NCI-H2171 (cell line): ENCODE measurements at regions not wholly inside any gene's neighbourhood (a gene's known extent, or its start where the extent isn't known, plus 50 kb on each side); places are given as distances from the start of the nearest gene placed in this dataset.
"Not testable (repeated sequence)": the region's sequence is repeated elsewhere in the genome, so short reads cannot be mapped to it uniquely, and the experiment has no call there.

ENCODE experiments used
- DNase-seq: peaks from one replicate; lab custom pipeline; 2025; lab: John Stamatoyannopoulos, UW

DNA sequence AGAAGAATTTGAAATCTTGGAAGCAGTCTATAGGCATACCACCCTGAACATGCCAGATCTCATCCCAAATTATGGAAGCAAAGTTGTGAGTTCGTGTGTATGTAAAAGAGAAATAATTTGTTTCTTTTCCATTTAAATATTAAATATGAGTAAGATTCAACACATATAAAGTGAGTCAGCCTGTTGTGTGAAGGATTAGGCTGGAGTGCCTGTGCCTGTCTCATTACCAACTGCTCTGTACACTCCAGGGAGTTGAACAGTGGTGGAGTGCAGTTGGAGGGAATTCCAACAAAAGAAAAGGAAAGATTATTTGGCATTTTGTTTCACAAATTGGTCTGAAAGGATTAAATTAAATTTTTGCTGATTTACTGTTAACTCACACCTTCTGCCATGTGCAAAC, 435.6 kb downstream of the FAT4 start:
- no peak for DNase-seq

- DNase-seq = no peak
Measured at GRCh38 chr4:125750828-125751466, 436.2 kb downstream of the FAT4 start.

DNA sequence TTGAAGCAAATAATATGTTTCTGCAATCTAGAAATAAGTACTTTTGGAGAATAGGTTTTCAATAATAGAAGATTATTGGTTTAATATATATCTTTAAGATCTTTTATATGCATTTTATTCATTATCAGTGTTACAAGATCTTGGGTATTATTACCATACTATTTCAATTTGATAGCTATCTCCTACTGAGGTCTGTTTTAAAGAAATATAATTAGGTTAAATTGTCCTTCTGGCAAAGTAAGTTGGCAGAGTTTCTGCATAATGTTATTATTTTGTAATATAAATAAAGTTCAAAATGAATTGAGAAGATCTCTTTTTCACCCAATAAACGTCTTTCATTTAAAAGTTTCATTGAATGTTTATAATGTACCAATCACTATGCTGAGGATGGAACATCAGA, 443.7 kb downstream of the FAT4 start:
- DNase-seq = no peak

GRCh38 chr4:125760201-125760819, 445.6 kb downstream of the FAT4 start:
- no peak for DNase-seq

DNA sequence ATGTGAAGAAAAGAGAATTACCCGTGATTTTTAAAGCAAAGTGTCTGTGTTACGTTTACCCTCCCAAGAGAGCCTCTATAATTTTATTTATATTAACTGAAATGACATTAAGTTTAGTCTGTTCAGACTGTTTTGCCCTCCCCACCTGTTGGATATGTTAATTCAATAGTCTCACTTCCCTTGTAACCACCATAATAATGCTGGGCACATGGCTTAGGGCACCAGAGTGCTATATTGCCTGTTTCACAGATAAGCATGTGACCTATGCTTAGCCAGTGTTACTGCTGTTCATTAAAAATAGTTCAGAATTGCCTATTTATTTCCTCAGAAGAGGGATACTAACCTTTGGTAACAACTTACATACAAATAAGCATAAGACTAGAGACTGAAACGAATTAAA, 446.2 kb downstream of the FAT4 start:
- DNase-seq = no peak

DNA sequence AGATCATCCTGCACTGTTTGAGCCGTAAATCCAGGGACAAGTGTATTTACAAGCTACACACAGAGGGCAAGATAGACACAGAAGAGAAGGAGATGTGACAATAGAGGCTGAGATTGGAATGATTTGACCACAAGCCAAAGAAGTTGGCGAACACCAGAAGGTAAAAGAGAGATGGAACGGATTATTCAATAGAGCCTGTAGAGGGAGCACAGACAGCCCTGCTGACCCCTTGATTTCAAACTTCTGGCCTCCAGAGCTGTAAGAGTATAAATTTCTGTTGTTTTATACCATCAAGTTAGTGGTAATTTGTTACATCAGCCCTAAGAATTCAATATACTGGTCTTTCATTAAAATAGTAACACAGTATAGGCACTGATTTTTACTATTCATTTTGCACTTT, 447.8 kb downstream of the FAT4 start:
- DNase-seq = no peak

GRCh38 chr4:125765941-125766340, 451.2 kb downstream of the FAT4 start:
- DNase-seq = no peak

DNA sequence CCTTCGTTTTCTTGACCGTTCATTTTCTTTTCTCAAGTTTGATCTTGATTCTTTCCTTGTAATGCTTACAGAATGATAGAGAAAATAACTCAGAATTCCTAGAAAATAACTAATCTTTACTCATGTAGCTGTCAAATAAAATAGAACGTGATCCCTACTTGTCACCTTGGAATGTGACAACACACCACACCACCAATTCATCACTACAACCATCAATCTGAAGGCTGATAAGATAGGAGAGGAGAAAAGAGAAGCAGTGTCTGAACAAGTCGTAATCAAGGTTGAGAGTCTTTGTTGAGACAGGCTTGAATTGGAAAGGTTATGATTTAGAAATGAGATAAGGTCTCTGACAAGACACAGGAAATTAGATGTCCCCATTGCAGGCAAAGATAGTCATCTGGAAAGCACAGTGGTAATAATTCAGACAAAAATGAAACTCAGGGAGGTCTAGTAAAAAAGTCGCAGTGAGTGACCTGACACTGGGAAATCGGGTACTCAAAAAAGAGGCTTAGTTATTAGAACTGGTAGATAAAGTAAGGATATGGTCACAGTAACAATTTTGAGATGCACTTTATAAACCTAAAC, 456.2 kb downstream of the FAT4 start:
- no peak for DNase-seq

GRCh38 chr4:125772680-125773079, 457.9 kb downstream of the FAT4 start:
- DNase-seq = no peak

DNA sequence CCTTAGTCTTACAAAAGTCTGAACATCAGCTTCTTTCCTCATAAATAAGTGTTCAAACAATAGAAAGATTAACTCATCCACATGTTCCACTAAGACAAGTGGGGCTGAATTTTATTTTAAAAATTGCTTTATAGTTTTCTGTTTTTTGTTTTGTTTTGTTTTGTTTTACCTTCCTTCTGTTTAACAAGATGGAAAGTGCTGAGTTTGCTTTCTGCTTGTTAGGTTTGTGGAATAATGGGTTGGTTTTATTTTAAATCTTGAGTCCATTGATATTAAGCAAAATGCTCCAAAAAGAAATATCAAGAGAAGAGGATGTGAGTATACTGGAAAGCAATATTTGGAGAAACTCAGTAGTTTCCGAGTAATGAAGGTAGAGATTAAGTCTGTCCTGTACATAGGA, 458.7 kb downstream of the FAT4 start:
- no peak for DNase-seq

GRCh38 chr4:125773931-125774330, 459.2 kb downstream of the FAT4 start:
- DNase-seq = no peak

DNA sequence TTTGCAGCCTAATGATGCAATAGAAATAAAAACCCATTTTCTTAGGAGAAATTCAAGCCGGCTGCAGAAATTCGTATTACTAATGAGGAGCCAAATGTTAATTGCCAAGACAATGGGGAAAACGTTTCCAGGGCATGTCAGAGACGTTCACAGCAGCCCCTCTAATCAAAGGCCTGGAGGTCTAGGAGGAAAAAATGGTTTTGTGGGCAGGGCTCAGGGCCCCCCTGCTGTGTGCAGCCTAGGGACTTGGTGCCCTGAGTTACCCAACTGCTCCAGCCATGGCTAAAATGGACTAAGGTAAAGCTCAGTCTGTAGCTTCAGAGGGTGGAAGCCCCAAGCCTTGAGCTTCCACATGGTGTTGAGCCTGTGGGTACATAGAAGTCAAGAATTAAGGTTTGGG, 461.4 kb downstream of the FAT4 start:
- no peak for DNase-seq

GRCh38 chr4:125780164-125780563, 465.4 kb downstream of the FAT4 start:
- DNase-seq = no peak

DNA sequence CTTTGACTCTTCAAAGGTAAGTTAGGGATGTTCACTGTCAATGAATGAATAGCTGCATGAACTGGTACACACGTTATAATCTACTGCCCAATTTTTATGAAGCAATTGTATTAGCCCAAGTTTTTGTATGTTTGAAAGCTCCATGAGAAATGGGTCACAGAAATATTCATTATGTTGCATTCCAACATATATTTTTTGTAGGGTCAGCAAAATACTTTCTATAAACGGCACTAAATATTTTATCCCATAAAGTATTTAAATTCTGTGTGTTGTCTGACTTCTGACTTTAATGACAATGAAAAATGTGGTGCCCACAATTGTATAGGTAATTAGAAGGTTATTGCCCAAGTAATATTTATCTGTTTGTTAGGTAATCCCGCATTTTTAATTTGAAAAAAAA, 466.0 kb downstream of the FAT4 start:
- no peak for DNase-seq

GRCh38 chr4:125781651-125782050, 466.9 kb downstream of the FAT4 start:
- DNase-seq = no peak

- no peak for DNase-seq
Measured at GRCh38 chr4:125784741-125785140, 470.0 kb downstream of the FAT4 start.

- no peak for DNase-seq
Measured at GRCh38 chr4:125787707-125788106, 473.0 kb downstream of the FAT4 start.

DNA sequence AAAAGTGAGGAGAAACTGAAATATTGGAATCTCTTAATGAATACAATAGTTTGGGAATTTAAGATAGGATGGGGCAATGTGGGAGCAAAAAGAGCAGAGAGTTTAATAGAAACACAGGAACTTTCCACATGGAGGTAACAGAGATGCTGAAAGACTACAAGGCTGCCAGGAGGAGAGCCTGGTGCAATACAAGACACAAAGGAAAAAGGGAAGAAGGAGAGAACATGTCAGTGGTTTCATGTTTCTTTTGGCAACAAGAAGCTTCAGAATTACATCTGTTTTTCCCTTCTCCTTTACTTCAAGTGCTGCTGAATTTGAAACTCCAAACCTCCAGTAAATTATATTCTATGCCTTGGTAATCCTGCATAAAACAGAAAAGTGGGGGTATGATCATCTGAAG, 474.3 kb downstream of the FAT4 start:
- DNase-seq = no peak

DNA sequence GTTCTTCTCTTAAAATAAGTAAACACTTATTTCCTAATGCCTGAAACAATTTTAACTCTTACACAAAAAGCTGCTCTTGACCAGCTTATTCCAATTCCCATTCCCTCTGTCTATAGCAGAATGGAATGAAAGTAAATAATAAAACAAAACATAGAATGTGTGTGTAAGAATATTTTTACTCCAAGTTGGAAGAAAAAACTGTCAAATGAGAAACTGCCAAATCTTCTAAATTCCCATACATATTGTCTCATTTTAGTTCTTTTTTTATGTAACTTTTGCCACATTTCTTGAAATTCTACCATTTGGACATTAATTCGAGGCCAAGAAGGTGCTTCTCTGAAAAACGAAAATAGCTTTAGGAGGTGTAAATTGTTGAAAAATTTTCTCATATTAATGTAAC, 477.1 kb downstream of the FAT4 start:
- no peak for DNase-seq

DNA sequence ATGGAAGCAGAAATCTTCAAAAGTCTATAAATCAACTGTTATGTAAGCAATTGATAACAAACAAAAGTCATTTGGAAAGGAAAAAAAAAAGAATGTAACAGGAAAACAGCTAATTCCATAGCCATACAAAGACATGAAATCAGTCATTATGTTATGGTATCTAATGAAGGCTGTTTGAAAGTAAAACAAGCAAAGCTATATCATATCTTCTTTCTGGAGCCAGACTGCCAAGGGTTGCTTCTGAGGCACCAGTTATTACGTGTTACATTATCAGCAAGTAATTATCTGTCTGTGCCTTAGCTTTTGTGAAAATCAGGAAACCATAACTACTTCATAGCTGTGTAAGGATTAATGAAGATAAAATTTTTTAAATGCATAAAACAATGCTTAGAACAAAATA, 480.2 kb downstream of the FAT4 start:
- DNase-seq = no peak

DNA sequence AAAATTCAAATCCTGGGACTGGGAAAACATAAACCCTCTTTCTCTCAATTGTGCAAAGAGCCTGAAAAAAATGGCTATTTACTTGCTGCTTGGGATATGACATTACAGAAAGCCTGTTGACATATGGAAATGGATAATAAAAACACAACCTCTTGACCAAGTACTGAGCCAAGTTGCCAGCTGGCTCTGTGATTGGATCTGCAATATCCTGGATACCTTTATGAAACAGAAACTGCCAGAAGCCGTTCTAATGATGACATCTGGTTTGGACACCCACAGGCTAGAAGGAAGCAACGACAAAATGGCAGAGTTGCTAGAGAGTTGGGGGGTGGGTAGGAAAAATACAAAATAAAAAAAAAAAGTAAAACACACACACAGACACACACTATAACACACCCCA, 481.4 kb downstream of the FAT4 start:
- DNase-seq = peak; percentile 48

DNA sequence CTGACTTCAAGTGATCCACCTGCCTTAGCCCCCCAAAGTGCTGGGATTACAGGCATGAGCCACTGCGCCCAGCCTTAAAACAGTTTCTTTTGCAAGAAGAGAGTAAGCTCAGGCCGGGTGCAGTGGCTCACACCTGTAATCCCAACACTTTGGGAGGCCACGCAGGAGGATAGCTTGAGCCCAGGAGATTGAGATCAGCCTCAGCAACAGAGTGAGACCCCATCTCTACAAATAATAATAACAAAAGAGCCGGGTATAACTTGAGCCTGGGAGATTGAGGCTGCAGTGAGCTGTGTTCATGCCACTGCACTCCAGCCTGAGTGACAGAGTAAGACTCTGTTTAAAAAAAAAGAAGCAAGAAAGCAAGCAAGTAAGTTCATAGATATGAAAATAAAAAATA, 482.9 kb downstream of the FAT4 start:
- DNase-seq = not testable (repeated sequence)

- DNase-seq = no peak
Measured at GRCh38 chr4:125801373-125801772, 486.6 kb downstream of the FAT4 start.

GRCh38 chr4:125801924-125802323, 487.2 kb downstream of the FAT4 start:
- no peak for DNase-seq
